Cardiac muscle cell (in vitro differentiated cells and primary cell): ENCODE measurements at regions not wholly inside any gene's neighbourhood (a gene's known extent, or its start where the extent isn't known, plus 50 kb on each side); places are given as distances from the start of the nearest gene placed in this dataset.
A peak's percentile ranks its signal among the peaks of the same experiment; 100 is the strongest.

ENCODE experiments used
- DNase-seq, 2 donors: peaks; one replicate each; pipeline versions ENCODE4 v3.0.0 to v3.0.0-alpha.2; 2010 to 2017; ENCODE audit warnings: low read depth in 1 of 2, low spot score in 1 of 2
- H3K27ac ChIP-seq: fragments of 200-600 bp; sonication (generic); 2 replicates; pipeline ENCODE4 v1.5.1; 2016
- H3K27me3 ChIP-seq: fragments of 200-600 bp; sonication (generic); 2 replicates; pipeline ENCODE4 v1.6.0; 2016; ENCODE audit warnings: control low read depth
- H3K36me3 ChIP-seq: fragments of 200-600 bp; sonication (generic); 2 replicates; pipeline ENCODE4 v1.5.1; 2016; ENCODE audit warnings: control low read depth
- H3K4me1 ChIP-seq: fragments of 200-600 bp; sonication (generic); 2 replicates; pipeline ENCODE4 v1.8.1; 2017; ENCODE audit warnings: low read depth, mild to moderate bottlenecking, mixed run types
- H3K4me3 ChIP-seq: fragments of 200-600 bp; sonication (generic); 2 replicates; pipeline ENCODE4 v1.5.1; 2016; ENCODE audit warnings: mild to moderate bottlenecking
- H3K9me3 ChIP-seq: fragments of 200-600 bp; sonication (generic); 2 replicates; pipeline ENCODE4 v1.5.1; 2017; ENCODE audit warnings: low read depth, mild to moderate bottlenecking, control low read depth
- CTCF ChIP-seq: IDR thresholded peaks from 2 replicates; pipeline ENCODE4 v1.5.1; 2012; ENCODE audit warnings: low read depth, mild to moderate bottlenecking, low read length

- Histone ChIP-seq H3K9me3 (no peaks in the 10 kb centered on the region), H3K27me3 (no peaks in the 10 kb centered on the region), H3K27ac (no peak overlapping the region), H3K36me3 (no peaks in the 10 kb centered on the region), H3K4me1 (peaks cover 4% of the 10 kb centered on the region), H3K4me3 (no peak overlapping the region)
- peak in 1 of 2 donors; percentile 48 for DNase-seq
- TF ChIP-seq CTCF: no peak
Observed at GRCh38 chr3:66593978-66594377, 93.2 kb upstream of the LRIG1 start.

- DNase-seq: no peak
- Histone ChIP-seq H3K4me3 (no peak overlapping the region), H3K27ac (no peak overlapping the region), H3K27me3 (no peaks in the 10 kb centered on the region), H3K4me1 (peaks cover 4% of the 10 kb centered on the region), H3K36me3 (no peaks in the 10 kb centered on the region), H3K9me3 (no peaks in the 10 kb centered on the region)
- no peak for TF ChIP-seq CTCF
Observed at GRCh38 chr3:66597308-66597863, 96.6 kb upstream of the LRIG1 start.

- DNase-seq: no peak
- H3K27ac ChIP-seq: no peak overlapping the region
- no peak overlapping the region for H3K4me3 ChIP-seq
- no peak for TF ChIP-seq CTCF
- peaks cover 3% of the 10 kb centered on the region for H3K4me1 ChIP-seq
- H3K27me3 ChIP-seq: no peaks in the 10 kb centered on the region
- no peaks in the 10 kb centered on the region for H3K36me3 ChIP-seq
- no peaks in the 10 kb centered on the region for H3K9me3 ChIP-seq
Observed at GRCh38 chr3:66598168-66598567, 97.3 kb upstream of the LRIG1 start.

- Histone ChIP-seq H3K36me3 (no peaks in the 10 kb centered on the region), H3K9me3 (no peaks in the 10 kb centered on the region), H3K27me3 (no peaks in the 10 kb centered on the region), H3K4me1 (no peaks in the 10 kb centered on the region), H3K27ac (no peak overlapping the region), H3K4me3 (no peak overlapping the region)
- no peak for DNase-seq
- no peak for TF ChIP-seq CTCF
Observed at GRCh38 chr3:66602237-66602636, 101.4 kb upstream of the LRIG1 start.

- no peak for DNase-seq
- no peaks in the 10 kb centered on the region for H3K27me3 ChIP-seq
- no peak overlapping the region for H3K4me3 ChIP-seq
- TF ChIP-seq CTCF: no peak
- no peaks in the 10 kb centered on the region for H3K4me1 ChIP-seq
- no peaks in the 10 kb centered on the region for H3K9me3 ChIP-seq
- H3K27ac ChIP-seq: no peak overlapping the region
- no peaks in the 10 kb centered on the region for H3K36me3 ChIP-seq
Observed at GRCh38 chr3:66602691-66603090, 101.9 kb upstream of the LRIG1 start.

- no peak overlapping the region for H3K27ac ChIP-seq
- H3K36me3 ChIP-seq: no peaks in the 10 kb centered on the region
- H3K4me1 ChIP-seq: no peaks in the 10 kb centered on the region
- no peak overlapping the region for H3K4me3 ChIP-seq
- no peak for DNase-seq
- H3K27me3 ChIP-seq: no peaks in the 10 kb centered on the region
- TF ChIP-seq CTCF: no peak
- H3K9me3 ChIP-seq: no peaks in the 10 kb centered on the region
Observed at GRCh38 chr3:66603151-66603611, 102.4 kb upstream of the LRIG1 start.
